ENCODE measurements at regions not wholly inside any gene's neighbourhood (a gene's known extent, or its start where the extent isn't known, plus 50 kb on each side); places are given as distances from the start of the nearest gene placed in this dataset.
"Not testable (repeated sequence)": the region's sequence is repeated elsewhere in the genome, so short reads cannot be mapped to it uniquely, and the experiment has no call there.

- Histone ChIP-seq H3K4me3 (ENCODE audit: low read length) (no peak overlapping the region), H3K9ac (ENCODE audit: low read length) (no peak overlapping the region), H3K4me1 (ENCODE audit: control insufficient read depth, insufficient read depth, low read length) (no peaks in the 10 kb centered on the region), H3K27me3 (ENCODE audit: control insufficient read depth, insufficient read depth, low read length) (no peaks in the 10 kb centered on the region), H3K36me3 (ENCODE audit: control insufficient read depth, insufficient read depth, low read length) (no peaks in the 10 kb centered on the region), H3K9me3 (ENCODE audit: control insufficient read depth, low read length) (no peaks in the 10 kb centered on the region)
These were observed 1460.3 kb upstream of the SLC10A2 start for GRCh38 chr13:104526561-104526960.

- Histone ChIP-seq H3K36me3 (ENCODE audit: control insufficient read depth, insufficient read depth, low read length) (no peaks in the 10 kb centered on the region), H3K4me1 (ENCODE audit: control insufficient read depth, insufficient read depth, low read length) (no peaks in the 10 kb centered on the region), H3K9ac (ENCODE audit: low read length) (no peak overlapping the region), H3K27me3 (ENCODE audit: control insufficient read depth, insufficient read depth, low read length) (no peaks in the 10 kb centered on the region), H3K9me3 (ENCODE audit: control insufficient read depth, low read length) (no peaks in the 10 kb centered on the region), H3K4me3 (ENCODE audit: low read length) (no peak overlapping the region)
These were observed 1459.2 kb upstream of the SLC10A2 start for GRCh38 chr13:104525467-104525866.

DNA sequence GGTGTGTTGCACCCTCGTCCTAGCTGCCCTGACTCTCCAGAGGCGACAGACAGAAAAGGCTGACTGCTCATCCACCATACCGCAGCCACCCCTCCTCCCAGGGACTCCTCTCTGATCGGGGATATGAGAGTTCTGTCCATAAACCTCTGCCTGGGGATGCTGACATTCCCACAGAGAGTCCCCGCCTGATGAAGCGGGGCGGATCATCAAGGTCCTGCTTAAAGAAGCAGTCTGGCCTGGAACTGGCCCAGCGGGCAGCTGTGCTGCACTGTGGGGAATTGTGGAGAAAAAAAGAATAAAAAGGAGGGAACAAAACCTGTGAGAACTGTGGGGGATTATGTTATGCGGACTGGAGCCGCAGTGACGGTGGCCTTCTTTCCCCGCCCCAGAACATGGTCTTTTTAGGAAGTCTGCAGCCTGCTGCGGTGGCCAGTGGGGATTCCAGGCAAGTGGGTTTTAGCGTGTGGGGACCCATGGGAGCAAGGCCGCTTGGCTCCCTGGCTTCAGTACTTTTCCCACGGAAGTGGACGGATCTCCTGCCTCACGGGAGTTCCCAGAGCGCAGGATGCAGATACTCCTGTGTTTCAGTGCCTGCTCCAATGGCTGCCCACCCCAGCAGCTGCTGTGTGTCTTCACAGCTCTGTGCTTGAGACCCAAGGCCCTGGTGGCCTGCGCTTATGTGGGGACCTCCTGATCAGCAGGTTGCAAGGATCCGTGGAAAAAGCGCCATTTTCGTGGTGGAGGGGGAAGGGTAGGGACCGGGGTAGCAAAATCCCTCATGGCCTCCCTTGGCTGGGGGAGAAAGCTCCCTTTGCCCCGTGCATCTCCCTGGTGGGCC lies 1456.2 kb upstream of the SLC10A2 start:
- Histone ChIP-seq H3K36me3 (ENCODE audit: control insufficient read depth, insufficient read depth, low read length) (no peaks in the 10 kb centered on the region), H3K9me3 (ENCODE audit: control insufficient read depth, low read length) (no peaks in the 10 kb centered on the region), H3K9ac (ENCODE audit: low read length) (no peak overlapping the region), H3K27me3 (ENCODE audit: control insufficient read depth, insufficient read depth, low read length) (no peaks in the 10 kb centered on the region), H3K4me1 (ENCODE audit: control insufficient read depth, insufficient read depth, low read length) (no peaks in the 10 kb centered on the region), H3K4me3 (ENCODE audit: low read length) (no peak overlapping the region)

- Histone ChIP-seq H3K4me1 (ENCODE audit: control insufficient read depth, insufficient read depth, low read length) (no peaks in the 10 kb centered on the region), H3K9ac (ENCODE audit: low read length) (no peak overlapping the region), H3K27me3 (ENCODE audit: control insufficient read depth, insufficient read depth, low read length) (no peaks in the 10 kb centered on the region), H3K36me3 (ENCODE audit: control insufficient read depth, insufficient read depth, low read length) (no peaks in the 10 kb centered on the region), H3K9me3 (ENCODE audit: control insufficient read depth, low read length) (no peaks in the 10 kb centered on the region), H3K4me3 (ENCODE audit: low read length) (no peak overlapping the region)
These were observed 1444.2 kb upstream of the SLC10A2 start for GRCh38 chr13:104510422-104510821.

DNA sequence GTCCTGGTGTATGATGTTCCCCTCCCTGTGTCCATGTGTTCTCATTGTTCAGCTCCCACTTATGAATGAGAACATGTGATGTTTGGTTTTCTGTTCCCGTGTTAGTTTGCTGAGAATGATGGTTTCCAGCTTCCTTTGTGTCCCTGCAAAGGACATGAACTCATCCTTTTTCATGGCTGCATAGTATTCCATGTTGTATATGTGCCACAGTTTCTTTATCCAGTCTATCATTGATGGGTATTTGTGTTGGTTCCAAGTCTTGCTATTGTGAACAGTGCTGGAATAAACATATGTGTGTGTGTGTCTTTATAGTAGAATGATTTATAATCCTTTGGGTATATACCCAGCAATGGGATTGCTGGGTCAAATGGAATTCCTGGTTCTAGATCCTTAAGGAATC lies 1427.3 kb upstream of the SLC10A2 start:
- H3K36me3 ChIP-seq (ENCODE audit: control insufficient read depth, insufficient read depth, low read length); H3K9me3 ChIP-seq (ENCODE audit: control insufficient read depth, low read length); H3K27me3 ChIP-seq (ENCODE audit: control insufficient read depth, insufficient read depth, low read length); H3K9ac ChIP-seq (ENCODE audit: low read length); H3K4me3 ChIP-seq (ENCODE audit: low read length); H3K4me1 ChIP-seq (ENCODE audit: control insufficient read depth, insufficient read depth, low read length): not testable (repeated sequence)

DNA sequence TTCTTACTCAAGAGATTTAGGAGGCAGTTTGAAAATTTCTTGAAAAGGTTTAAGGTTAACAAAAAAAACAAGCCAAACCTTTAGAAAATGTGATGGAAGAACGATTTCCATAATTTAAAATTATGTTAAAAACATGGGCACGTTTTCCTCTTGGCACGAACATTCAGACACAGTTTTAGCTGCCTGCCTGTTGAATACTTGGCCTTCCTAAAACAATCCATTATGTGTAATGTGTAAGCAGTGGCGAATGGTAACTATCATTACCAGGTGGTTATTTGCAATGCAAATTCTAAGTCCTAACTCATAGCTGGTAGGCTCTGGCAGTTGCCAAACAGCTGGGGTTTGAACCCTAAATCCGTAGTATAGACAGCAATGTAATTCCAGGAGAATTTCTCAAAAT lies 1425.7 kb upstream of the SLC10A2 start:
- Histone ChIP-seq H3K9ac (ENCODE audit: low read length) (no peak overlapping the region), H3K4me1 (ENCODE audit: control insufficient read depth, insufficient read depth, low read length) (no peaks in the 10 kb centered on the region), H3K4me3 (ENCODE audit: low read length) (no peak overlapping the region), H3K9me3 (ENCODE audit: control insufficient read depth, low read length) (no peaks in the 10 kb centered on the region), H3K27me3 (ENCODE audit: control insufficient read depth, insufficient read depth, low read length) (no peaks in the 10 kb centered on the region), H3K36me3 (ENCODE audit: control insufficient read depth, insufficient read depth, low read length) (no peaks in the 10 kb centered on the region)

GRCh38 chr13:104487006-104487405 lies 1420.8 kb upstream of the SLC10A2 start:
- no peaks in the 10 kb centered on the region for H3K27me3 ChIP-seq (ENCODE audit: control insufficient read depth, insufficient read depth, low read length)
- no peaks in the 10 kb centered on the region for H3K4me1 ChIP-seq (ENCODE audit: control insufficient read depth, insufficient read depth, low read length)
- H3K36me3 ChIP-seq (ENCODE audit: control insufficient read depth, insufficient read depth, low read length): no peaks in the 10 kb centered on the region
- no peak overlapping the region for H3K4me3 ChIP-seq (ENCODE audit: low read length)
- H3K9ac ChIP-seq (ENCODE audit: low read length): no peak overlapping the region
- no peaks in the 10 kb centered on the region for H3K9me3 ChIP-seq (ENCODE audit: control insufficient read depth, low read length)

- Histone ChIP-seq H3K4me1 (ENCODE audit: control insufficient read depth, insufficient read depth, low read length) (no peaks in the 10 kb centered on the region), H3K36me3 (ENCODE audit: control insufficient read depth, insufficient read depth, low read length) (no peaks in the 10 kb centered on the region), H3K4me3 (ENCODE audit: low read length) (no peak overlapping the region), H3K27me3 (ENCODE audit: control insufficient read depth, insufficient read depth, low read length) (no peaks in the 10 kb centered on the region), H3K9ac (ENCODE audit: low read length) (no peak overlapping the region), H3K9me3 (ENCODE audit: control insufficient read depth, low read length) (no peaks in the 10 kb centered on the region)
These were observed 1419.4 kb upstream of the SLC10A2 start for GRCh38 chr13:104485571-104485970.

DNA sequence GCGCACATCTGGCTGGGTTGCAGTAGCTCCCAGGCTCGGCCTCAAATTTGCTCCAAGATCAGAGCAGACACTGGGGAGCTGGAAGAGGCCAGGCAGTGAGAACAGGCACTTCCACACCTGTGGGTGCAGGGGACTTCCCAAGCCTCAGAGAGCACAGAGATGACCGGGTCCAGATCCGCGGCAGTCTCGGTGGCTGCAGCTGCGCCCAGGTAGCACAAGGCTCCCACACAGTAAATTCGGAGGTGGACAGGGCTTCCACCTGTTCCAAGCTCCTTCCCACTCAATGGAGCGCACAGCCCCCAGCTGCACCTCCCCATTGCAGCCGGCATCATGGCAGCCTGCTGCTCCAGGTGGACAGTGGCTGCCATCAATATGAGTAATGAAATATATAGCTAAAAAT lies 1417.4 kb upstream of the SLC10A2 start:
- H3K4me3 ChIP-seq (ENCODE audit: low read length): no peak overlapping the region
- no peaks in the 10 kb centered on the region for H3K36me3 ChIP-seq (ENCODE audit: control insufficient read depth, insufficient read depth, low read length)
- H3K27me3 ChIP-seq (ENCODE audit: control insufficient read depth, insufficient read depth, low read length): no peaks in the 10 kb centered on the region
- no peaks in the 10 kb centered on the region for H3K4me1 ChIP-seq (ENCODE audit: control insufficient read depth, insufficient read depth, low read length)
- no peak overlapping the region for H3K9ac ChIP-seq (ENCODE audit: low read length)
- H3K9me3 ChIP-seq (ENCODE audit: control insufficient read depth, low read length): no peaks in the 10 kb centered on the region

DNA sequence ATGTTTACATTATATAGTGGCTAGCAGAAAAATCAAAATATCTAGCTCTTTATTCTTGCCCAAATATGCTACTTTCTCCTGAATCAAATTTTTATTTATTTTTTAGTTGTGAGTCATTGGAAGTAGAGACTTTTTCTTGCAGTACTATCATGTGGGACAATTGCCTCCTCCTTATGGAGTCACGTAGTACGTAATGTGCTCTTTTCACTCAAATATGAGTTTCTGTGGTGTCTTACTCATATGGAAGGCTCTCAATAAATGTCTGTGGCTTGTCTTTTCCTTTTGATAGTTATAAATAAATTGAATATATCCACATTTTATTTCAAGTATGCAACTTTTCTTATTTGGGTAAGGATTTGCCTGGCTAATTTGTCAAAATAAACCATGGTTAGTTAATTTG lies 1411.0 kb upstream of the SLC10A2 start:
- Histone ChIP-seq H3K9me3 (ENCODE audit: control insufficient read depth, low read length) (no peaks in the 10 kb centered on the region), H3K4me1 (ENCODE audit: control insufficient read depth, insufficient read depth, low read length) (no peaks in the 10 kb centered on the region), H3K4me3 (ENCODE audit: low read length) (no peak overlapping the region), H3K27me3 (ENCODE audit: control insufficient read depth, insufficient read depth, low read length) (no peaks in the 10 kb centered on the region), H3K9ac (ENCODE audit: low read length) (no peak overlapping the region), H3K36me3 (ENCODE audit: control insufficient read depth, insufficient read depth, low read length) (no peaks in the 10 kb centered on the region)

- Histone ChIP-seq H3K36me3 (ENCODE audit: control insufficient read depth, insufficient read depth, low read length) (no peaks in the 10 kb centered on the region), H3K27me3 (ENCODE audit: control insufficient read depth, insufficient read depth, low read length) (no peaks in the 10 kb centered on the region), H3K4me1 (ENCODE audit: control insufficient read depth, insufficient read depth, low read length) (no peaks in the 10 kb centered on the region), H3K9ac (ENCODE audit: low read length) (no peak overlapping the region), H3K4me3 (ENCODE audit: low read length) (no peak overlapping the region), H3K9me3 (ENCODE audit: control insufficient read depth, low read length) (no peaks in the 10 kb centered on the region)
These were observed 1407.7 kb upstream of the SLC10A2 start for GRCh38 chr13:104473936-104474335.

DNA sequence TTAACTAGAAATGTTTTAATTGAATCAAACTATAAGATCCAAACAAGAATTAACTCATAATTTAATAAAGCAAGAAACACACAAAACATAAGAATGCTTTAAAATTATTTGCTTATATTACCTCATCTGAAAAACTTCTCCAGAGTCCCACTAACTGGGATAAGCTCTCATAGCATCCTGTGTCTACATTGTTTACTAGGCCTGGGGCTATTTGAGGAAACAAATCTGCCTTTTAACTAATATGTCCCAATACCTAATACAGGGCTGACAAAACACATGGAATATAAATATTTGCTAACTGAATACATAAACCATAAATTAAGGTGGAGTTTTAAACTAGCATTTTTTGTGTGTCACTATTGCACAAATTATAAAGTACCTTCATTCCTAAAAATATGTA lies 1399.8 kb upstream of the SLC10A2 start:
- H3K4me3 ChIP-seq (ENCODE audit: low read length): no peak overlapping the region
- no peak overlapping the region for H3K9ac ChIP-seq (ENCODE audit: low read length)
- no peaks in the 10 kb centered on the region for H3K4me1 ChIP-seq (ENCODE audit: control insufficient read depth, insufficient read depth, low read length)
- H3K36me3 ChIP-seq (ENCODE audit: control insufficient read depth, insufficient read depth, low read length): no peaks in the 10 kb centered on the region
- no peaks in the 10 kb centered on the region for H3K9me3 ChIP-seq (ENCODE audit: control insufficient read depth, low read length)
- no peaks in the 10 kb centered on the region for H3K27me3 ChIP-seq (ENCODE audit: control insufficient read depth, insufficient read depth, low read length)

DNA sequence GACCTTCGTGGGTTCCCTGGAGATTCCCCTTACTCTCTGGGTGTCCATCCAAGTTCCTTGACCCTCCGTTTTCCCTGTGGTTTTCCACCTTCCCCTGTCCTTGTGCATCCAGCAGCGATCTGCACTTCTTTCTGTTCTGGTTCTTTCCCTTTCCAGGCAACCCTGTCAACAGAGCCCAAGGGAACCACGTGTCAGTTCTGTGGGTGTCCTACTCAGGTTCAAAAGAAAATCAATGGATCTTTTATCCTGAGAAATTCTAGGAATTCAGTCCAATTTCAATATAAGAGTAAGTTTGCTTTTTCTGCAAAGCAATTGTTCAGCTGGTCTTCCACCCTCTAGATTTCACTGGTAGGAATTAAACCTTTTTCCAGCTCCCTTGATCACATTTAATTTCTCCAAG lies 1394.8 kb upstream of the SLC10A2 start:
- Histone ChIP-seq H3K27me3 (ENCODE audit: control insufficient read depth, insufficient read depth, low read length) (no peaks in the 10 kb centered on the region), H3K4me1 (ENCODE audit: control insufficient read depth, insufficient read depth, low read length) (no peaks in the 10 kb centered on the region), H3K9ac (ENCODE audit: low read length) (no peak overlapping the region), H3K9me3 (ENCODE audit: control insufficient read depth, low read length) (no peaks in the 10 kb centered on the region), H3K36me3 (ENCODE audit: control insufficient read depth, insufficient read depth, low read length) (no peaks in the 10 kb centered on the region), H3K4me3 (ENCODE audit: low read length) (no peak overlapping the region)
